ENCODE measurements at regions not wholly inside any gene's neighbourhood (a gene's known extent, or its start where the extent isn't known, plus 50 kb on each side); places are given as distances from the start of the nearest gene placed in this dataset.

GRCh38 chr18:44107187-44107586 lies 573.5 kb upstream of the SETBP1 start:
- no peak overlapping the region for H3K4me3 ChIP-seq (replicated peaks in 1 of 2; ENCODE audit: low read depth in 1 of 2, low read length in 2 of 2)
- ATAC-seq (no peak), DNase-seq (ENCODE audit: low read depth, low spot score) (no peak)
- no peak overlapping the region for H3K9ac ChIP-seq (ENCODE audit: low read length)
- H4K20me1 ChIP-seq (ENCODE audit: insufficient read depth): no peaks in the 10 kb centered on the region
- RAD21 ChIA-PET (ENCODE audit: low non-redundant PET in 1 of 2, low total read pairs in 2 of 2, uncharacterized antibody in 2 of 2, unreplicated experiment in 2 of 2): no interaction called here
- no peak overlapping the region for H3K4me2 ChIP-seq (ENCODE audit: low read length)
- no TSS peak for BruUV-seq (replicated peaks)
- CTCF ChIA-PET: no interaction called here
- no peak overlapping the region for H3K27ac ChIP-seq (ENCODE audit: low read depth, low read length)
- H2AFZ ChIP-seq (ENCODE audit: low read depth, low read length, poor library complexity, severe bottlenecking): no peak overlapping the region
- H3K36me3 ChIP-seq (ENCODE audit: control insufficient read depth in 1 of 2, insufficient read depth in 2 of 2, low read length in 2 of 2): no peaks in the 10 kb centered on the region
- POLR2A ChIA-PET: no interaction called here
- H3K9me3 ChIP-seq (ENCODE audit: control insufficient read depth in 1 of 2, insufficient read depth in 1 of 2, low read depth in 1 of 2, low read length in 2 of 2): peaks cover 4 to 10% of the 10 kb centered on the region in 2 experiments; a peak in 3 of 4 replicates
- no peaks in the 10 kb centered on the region for H3K4me1 ChIP-seq (ENCODE audit: control insufficient read depth in 1 of 2, insufficient read depth in 2 of 2, low read length in 2 of 2)
- no peaks in the 10 kb centered on the region for H3K27me3 ChIP-seq (ENCODE audit: insufficient read depth, low read length)
- TF ChIP-seq EZH2phosphoT487 (IDR thresholded peaks at IDR 0.05; ENCODE audit: borderline replicate concordance): no peak
- no peak for TF ChIP-seq SP1 (IDR thresholded peaks at IDR 0.05; ENCODE audit: low read depth)
- no peak for TF ChIP-seq ZFX (IDR thresholded peaks at IDR 0.05)
- TF ChIP-seq ELF1 (IDR thresholded peaks at IDR 0.05; ENCODE audit: borderline replicate concordance, low read depth): no peak
- no peak for TF ChIP-seq EZH2 (IDR thresholded peaks at IDR 0.05)
- TF ChIP-seq ATF3 (IDR thresholded peaks at IDR 0.05): no peak
- TF ChIP-seq TCF7L2 (IDR thresholded peaks at IDR 0.05; ENCODE audit: borderline replicate concordance, extremely low read depth, insufficient read depth, insufficient read length): no peak
- TF ChIP-seq ZBTB33 (IDR thresholded peaks at IDR 0.05; ENCODE audit: extremely low read depth, insufficient replicate concordance, low read length): no peak
- TF ChIP-seq MAX (IDR thresholded peaks at IDR 0.05): no peak
- TF ChIP-seq CTCF (IDR thresholded peaks at IDR 0.05 in 2 of 3, conservative IDR thresholded peaks at IDR 0.05 in 1 of 3; ENCODE audit: borderline replicate concordance in 1 of 3, insufficient read depth in 1 of 3, low read depth in 2 of 3, low read length in 2 of 3): no peak
- TF ChIP-seq ZNF274 (IDR thresholded peaks at IDR 0.05; ENCODE audit: low read depth, low read length): no peak
- TF ChIP-seq JUND (IDR thresholded peaks at IDR 0.05): no peak
- intact Hi-C loops (cut with micrococcal nuclease): no loop called here
- no peaks in the 10 kb centered on the region for H3K9me2 ChIP-seq (ENCODE audit: insufficient read depth)
- H3K79me2 ChIP-seq (ENCODE audit: insufficient read depth, low read length): no peaks in the 10 kb centered on the region

Measured in HCT116 (cell line).